ENCODE measurements at regions not wholly inside any gene's neighbourhood (a gene's known extent, or its start where the extent isn't known, plus 50 kb on each side); places are given as distances from the start of the nearest gene placed in this dataset.

DNA sequence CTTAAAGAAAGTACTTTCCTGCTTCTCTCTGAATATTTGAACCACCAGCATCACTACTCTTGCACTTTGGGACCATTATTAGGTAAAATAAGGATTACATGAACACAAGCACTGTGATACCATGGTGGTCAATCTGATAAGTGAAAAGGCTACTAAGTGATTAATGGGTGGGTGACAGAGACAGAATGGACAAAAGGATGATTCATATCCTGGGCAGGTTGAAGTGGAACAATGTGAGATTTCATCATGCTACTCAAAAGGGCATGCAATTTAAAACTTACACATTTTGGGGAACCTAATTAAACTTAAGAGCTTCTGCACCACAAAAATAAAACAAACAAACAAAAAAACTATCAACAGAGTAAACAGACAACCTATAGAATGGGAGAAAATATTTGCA, 172.0 kb upstream of the CD96 start:
- Histone ChIP-seq H2AFZ (ENCODE audit: low read depth, low read length, poor library complexity, severe bottlenecking) (no peak overlapping the region), H3K4me1 (ENCODE audit: control insufficient read depth in 1 of 2, insufficient read depth in 2 of 2, low read length in 2 of 2) (0 out of 4 replicates have a peak, but pooled peaks cover 0 to 6% of the 10 kb centered on the region in 2 experiments), H3K9me2 (ENCODE audit: insufficient read depth) (no peaks in the 10 kb centered on the region), H3K79me2 (ENCODE audit: insufficient read depth, low read length) (no peaks in the 10 kb centered on the region), H3K4me2 (ENCODE audit: low read length) (no peak overlapping the region), H3K27me3 (ENCODE audit: insufficient read depth, low read length) (no peaks in the 10 kb centered on the region), H3K27ac (ENCODE audit: low read depth, low read length) (no peak overlapping the region), H4K20me1 (ENCODE audit: insufficient read depth) (no peaks in the 10 kb centered on the region), H3K4me3 (replicated peaks in 1 of 2; ENCODE audit: low read depth in 1 of 2, low read length in 2 of 2) (no peak overlapping the region), H3K36me3 (ENCODE audit: control insufficient read depth in 1 of 2, insufficient read depth in 2 of 2, low read length in 2 of 2) (no peaks in the 10 kb centered on the region), H3K9me3 (ENCODE audit: control insufficient read depth in 1 of 2, insufficient read depth in 1 of 2, low read depth in 1 of 2, low read length in 2 of 2) (no peaks in the 10 kb centered on the region), H3K9ac (ENCODE audit: low read length) (no peak overlapping the region)
- TF ChIP-seq CEBPB (IDR thresholded peaks at IDR 0.05; ENCODE audit: low read depth) (peak; percentile 35; the same call in 1 of the 2 replicates), EGR1 (IDR thresholded peaks at IDR 0.05; ENCODE audit: low read depth) (no peak), ZBTB33 (IDR thresholded peaks at IDR 0.05; ENCODE audit: extremely low read depth, insufficient replicate concordance, low read length) (no peak), RAD21 (IDR thresholded peaks at IDR 0.05; ENCODE audit: low read depth) (no peak), JUND (IDR thresholded peaks at IDR 0.05) (0 out of 2 replicates have a peak, but pooled peaks have one; percentile 21), FOSL1 (IDR thresholded peaks at IDR 0.05; ENCODE audit: low read depth) (peak; percentile 52)
- DNase-seq (ENCODE audit: low read depth, low spot score) (no peak), ATAC-seq (no peak)
- no TSS peak for BruUV-seq (replicated peaks)
- ChIA-PET POLR2A (no interaction called here), CTCF (no interaction called here), RAD21 (ENCODE audit: low non-redundant PET in 1 of 2, low total read pairs in 2 of 2, uncharacterized antibody in 2 of 2, unreplicated experiment in 2 of 2) (no interaction called here)
- intact Hi-C loops (cut with micrococcal nuclease), result no loop called here

DNA sequence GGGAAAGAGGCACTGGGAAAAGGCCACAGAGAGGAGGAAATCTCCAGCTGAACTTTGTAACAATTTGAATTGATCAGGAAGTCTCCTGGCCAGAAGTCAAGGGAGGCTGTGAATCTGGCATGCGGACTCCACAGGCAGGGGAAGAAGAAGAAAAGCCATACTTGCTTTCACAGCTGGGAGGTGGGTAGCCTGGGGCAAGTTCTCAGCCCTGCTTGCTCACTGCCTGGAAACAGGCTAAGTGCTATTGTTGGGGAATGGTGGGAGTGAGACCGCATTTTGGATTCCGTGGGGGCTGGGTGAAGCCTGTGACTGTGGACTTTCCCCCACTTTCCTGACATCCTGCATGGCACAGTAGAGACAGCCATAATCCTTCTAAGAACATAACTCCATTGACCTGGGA, 168.8 kb upstream of the CD96 start:
- RAD21 ChIA-PET (ENCODE audit: low non-redundant PET in 1 of 2, low total read pairs in 2 of 2, uncharacterized antibody in 2 of 2, unreplicated experiment in 2 of 2), result no interaction called here
- CTCF ChIA-PET, result no interaction called here
- Histone ChIP-seq H3K9me2 (ENCODE audit: insufficient read depth) (no peaks in the 10 kb centered on the region), H3K9me3 (ENCODE audit: control insufficient read depth in 1 of 2, insufficient read depth in 1 of 2, low read depth in 1 of 2, low read length in 2 of 2) (no peaks in the 10 kb centered on the region), H2AFZ (ENCODE audit: low read depth, low read length, poor library complexity, severe bottlenecking) (no peak overlapping the region), H3K27me3 (ENCODE audit: insufficient read depth, low read length) (no peaks in the 10 kb centered on the region), H4K20me1 (ENCODE audit: insufficient read depth) (no peaks in the 10 kb centered on the region), H3K79me2 (ENCODE audit: insufficient read depth, low read length) (no peaks in the 10 kb centered on the region), H3K4me3 (replicated peaks in 1 of 2; ENCODE audit: low read depth in 1 of 2, low read length in 2 of 2) (no peak overlapping the region), H3K27ac (ENCODE audit: low read depth, low read length) (no peak overlapping the region), H3K36me3 (ENCODE audit: control insufficient read depth in 1 of 2, insufficient read depth in 2 of 2, low read length in 2 of 2) (no peaks in the 10 kb centered on the region), H3K4me2 (ENCODE audit: low read length) (no peak overlapping the region), H3K4me1 (ENCODE audit: control insufficient read depth in 1 of 2, insufficient read depth in 2 of 2, low read length in 2 of 2) (0 out of 4 replicates have a peak, but pooled peaks cover 0 to 6% of the 10 kb centered on the region in 2 experiments), H3K9ac (ENCODE audit: low read length) (no peak overlapping the region)
- DNase-seq (ENCODE audit: low read depth, low spot score) (no peak), ATAC-seq (no peak)
- BruUV-seq (replicated peaks), result no TSS peak
- intact Hi-C loops (cut with micrococcal nuclease), result no loop called here
- POLR2A ChIA-PET, result no interaction called here
- no peak for TF ChIP-seq CBX3 (IDR thresholded peaks at IDR 0.05; ENCODE audit: low read depth)
- TF ChIP-seq, protein P1, sequence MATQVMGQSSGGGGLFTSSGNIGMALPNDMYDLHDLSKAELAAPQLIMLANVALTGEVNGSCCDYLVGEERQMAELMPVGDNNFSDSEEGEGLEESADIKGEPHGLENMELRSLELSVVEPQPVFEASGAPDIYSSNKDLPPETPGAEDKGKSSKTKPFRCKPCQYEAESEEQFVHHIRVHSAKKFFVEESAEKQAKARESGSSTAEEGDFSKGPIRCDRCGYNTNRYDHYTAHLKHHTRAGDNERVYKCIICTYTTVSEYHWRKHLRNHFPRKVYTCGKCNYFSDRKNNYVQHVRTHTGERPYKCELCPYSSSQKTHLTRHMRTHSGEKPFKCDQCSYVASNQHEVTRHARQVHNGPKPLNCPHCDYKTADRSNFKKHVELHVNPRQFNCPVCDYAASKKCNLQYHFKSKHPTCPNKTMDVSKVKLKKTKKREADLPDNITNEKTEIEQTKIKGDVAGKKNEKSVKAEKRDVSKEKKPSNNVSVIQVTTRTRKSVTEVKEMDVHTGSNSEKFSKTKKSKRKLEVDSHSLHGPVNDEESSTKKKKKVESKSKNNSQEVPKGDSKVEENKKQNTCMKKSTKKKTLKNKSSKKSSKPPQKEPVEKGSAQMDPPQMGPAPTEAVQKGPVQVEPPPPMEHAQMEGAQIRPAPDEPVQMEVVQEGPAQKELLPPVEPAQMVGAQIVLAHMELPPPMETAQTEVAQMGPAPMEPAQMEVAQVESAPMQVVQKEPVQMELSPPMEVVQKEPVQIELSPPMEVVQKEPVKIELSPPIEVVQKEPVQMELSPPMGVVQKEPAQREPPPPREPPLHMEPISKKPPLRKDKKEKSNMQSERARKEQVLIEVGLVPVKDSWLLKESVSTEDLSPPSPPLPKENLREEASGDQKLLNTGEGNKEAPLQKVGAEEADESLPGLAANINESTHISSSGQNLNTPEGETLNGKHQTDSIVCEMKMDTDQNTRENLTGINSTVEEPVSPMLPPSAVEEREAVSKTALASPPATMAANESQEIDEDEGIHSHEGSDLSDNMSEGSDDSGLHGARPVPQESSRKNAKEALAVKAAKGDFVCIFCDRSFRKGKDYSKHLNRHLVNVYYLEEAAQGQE (IDR thresholded peaks at IDR 0.05; ENCODE audit: low read depth), result no peak
- no peak for TF ChIP-seq ZNF274 (IDR thresholded peaks at IDR 0.05; ENCODE audit: low read depth, low read length)
- no peak for TF ChIP-seq RAD21 (IDR thresholded peaks at IDR 0.05; ENCODE audit: low read depth)
- no peak for TF ChIP-seq EGR1 (IDR thresholded peaks at IDR 0.05; ENCODE audit: low read depth)
- TF ChIP-seq EZH2phosphoT487 (IDR thresholded peaks at IDR 0.05; ENCODE audit: borderline replicate concordance), result no peak
- no peak for TF ChIP-seq JUND (IDR thresholded peaks at IDR 0.05)
- no peak for TF ChIP-seq POLR2AphosphoS5 (IDR thresholded peaks at IDR 0.05; ENCODE audit: low read depth, low read length)
- no peak for TF ChIP-seq SRF (IDR thresholded peaks at IDR 0.05; ENCODE audit: low read depth)
- TF ChIP-seq ELF1 (IDR thresholded peaks at IDR 0.05; ENCODE audit: borderline replicate concordance, low read depth), result no peak
- no peak for TF ChIP-seq YY1 (IDR thresholded peaks at IDR 0.05; ENCODE audit: extremely low read depth, insufficient replicate concordance, low read depth, low read length)

All from HCT116 (cell line).